ENCODE measurements at regions not wholly inside any gene's neighbourhood (a gene's known extent, or its start where the extent isn't known, plus 50 kb on each side); places are given as distances from the start of the nearest gene placed in this dataset.

- TF ChIP-seq EZH2 (IDR thresholded peaks at IDR 0.05; ENCODE audit: low read length, missing control alignments) (no peak), CTCF (conservative IDR thresholded peaks at IDR 0.05 in 1 of 2, IDR thresholded peaks at IDR 0.05 in 1 of 2; ENCODE audit: low read depth in 1 of 2, low read length in 2 of 2) (no peak)
Measured at GRCh38 chr3:144521131-144521530, 549.5 kb downstream of the DIPK2A start.
